ENCODE measurements at regions not wholly inside any gene's neighbourhood (a gene's known extent, or its start where the extent isn't known, plus 50 kb on each side); places are given as distances from the start of the nearest gene placed in this dataset.
A peak's percentile ranks its signal among the peaks of the same experiment; 100 is the strongest.
"Not testable (repeated sequence)": the region's sequence is repeated elsewhere in the genome, so short reads cannot be mapped to it uniquely, and the experiment has no call there.

DNA sequence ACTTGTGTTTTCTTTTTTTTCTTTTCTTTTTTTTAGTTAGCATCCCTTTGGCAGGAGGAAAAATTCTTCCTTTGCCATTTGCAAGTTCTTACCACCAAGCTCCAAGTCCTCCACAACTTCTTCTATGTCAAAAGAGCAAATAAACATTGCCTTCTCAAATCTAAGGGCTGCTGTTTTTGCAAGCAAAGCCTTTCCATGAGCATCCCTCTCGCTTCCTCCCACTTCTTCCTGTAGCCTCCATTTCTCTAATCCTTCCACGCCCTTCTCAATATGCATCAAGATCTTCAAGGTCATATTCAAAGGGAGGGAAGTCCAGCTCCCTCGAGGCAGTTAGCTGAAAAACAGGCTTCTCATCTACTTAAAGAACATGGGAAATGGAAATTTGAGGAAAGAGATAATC is 147.1 kb downstream of the ADSS2 start:
- no peak for DNase-seq (ENCODE audit: extremely low read depth in 1 of 11, low read depth in 9 of 11, low spot score in 4 of 11)

DNA sequence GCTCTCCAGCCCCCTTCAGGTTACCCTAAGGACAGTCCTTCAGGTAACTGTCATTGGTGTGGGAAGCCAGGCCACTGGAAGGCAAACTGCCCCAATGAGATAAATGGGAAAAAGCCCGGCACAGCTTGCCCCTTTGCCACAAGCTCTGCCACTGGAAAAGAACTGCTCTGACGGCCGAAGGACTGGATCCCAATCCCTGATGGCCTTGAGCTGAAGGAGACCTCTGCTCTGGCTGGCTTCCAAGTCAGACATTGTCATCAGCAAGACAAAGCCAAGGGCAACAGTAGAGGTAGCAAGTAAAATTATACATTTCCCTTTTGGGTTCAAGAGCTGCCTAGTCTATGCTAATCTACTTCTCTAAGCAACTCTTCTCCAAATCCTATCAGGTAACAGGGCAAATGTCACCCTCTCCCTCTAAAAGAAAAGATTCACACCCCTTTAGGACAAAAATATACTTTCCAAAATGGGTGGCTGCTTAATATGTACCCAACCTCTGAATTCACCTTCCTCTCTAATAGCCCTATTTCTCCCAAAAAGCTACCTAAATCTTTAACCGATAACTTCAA is 145.8 kb downstream of the ADSS2 start:
- no peak for DNase-seq (ENCODE audit: extremely low read depth in 1 of 11, low read depth in 9 of 11, low spot score in 4 of 11)

DNA sequence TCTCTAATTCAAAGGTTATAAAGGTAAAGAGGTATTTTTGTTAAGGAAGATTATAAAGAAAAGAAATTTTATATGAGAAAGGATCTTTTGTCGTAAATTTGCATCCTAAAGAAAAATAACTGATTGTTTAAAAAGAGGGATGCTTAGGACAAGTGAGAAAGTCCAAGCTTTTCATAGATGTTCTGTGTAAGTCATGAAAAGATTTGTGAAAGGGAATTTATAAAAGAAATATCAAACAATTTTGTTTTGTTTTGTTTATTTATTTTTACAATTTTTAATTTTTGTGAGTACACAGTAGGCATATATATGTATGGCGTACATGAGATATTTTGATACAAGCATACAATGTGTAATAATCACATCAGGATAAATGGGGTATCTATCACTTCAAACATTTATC is 145.2 kb downstream of the ADSS2 start:
- DNase-seq (ENCODE audit: extremely low read depth in 1 of 11, low read depth in 9 of 11, low spot score in 4 of 11): no peak

DNA sequence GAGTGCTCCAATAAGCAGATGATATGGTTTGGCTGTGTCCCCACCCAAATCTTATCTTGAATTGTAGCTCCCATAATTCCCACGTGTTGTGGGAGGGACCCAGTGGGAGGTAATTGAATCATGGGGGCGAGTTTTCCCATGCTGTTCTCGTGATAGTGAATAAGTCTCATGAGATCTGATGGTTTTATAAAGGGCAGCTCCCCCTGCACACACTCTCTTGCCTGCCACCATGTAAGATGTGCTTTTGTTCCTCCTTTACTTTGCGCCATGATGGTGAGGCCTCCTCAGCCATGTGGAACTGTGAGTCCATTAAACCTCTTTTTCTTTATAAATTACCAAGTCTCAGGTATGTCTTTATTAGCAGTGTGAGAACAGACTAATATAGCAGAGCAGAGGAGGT is 142.5 kb downstream of the ADSS2 start:
- DNase-seq (ENCODE audit: extremely low read depth in 1 of 11, low read depth in 9 of 11, low spot score in 4 of 11): not testable (repeated sequence)

DNA sequence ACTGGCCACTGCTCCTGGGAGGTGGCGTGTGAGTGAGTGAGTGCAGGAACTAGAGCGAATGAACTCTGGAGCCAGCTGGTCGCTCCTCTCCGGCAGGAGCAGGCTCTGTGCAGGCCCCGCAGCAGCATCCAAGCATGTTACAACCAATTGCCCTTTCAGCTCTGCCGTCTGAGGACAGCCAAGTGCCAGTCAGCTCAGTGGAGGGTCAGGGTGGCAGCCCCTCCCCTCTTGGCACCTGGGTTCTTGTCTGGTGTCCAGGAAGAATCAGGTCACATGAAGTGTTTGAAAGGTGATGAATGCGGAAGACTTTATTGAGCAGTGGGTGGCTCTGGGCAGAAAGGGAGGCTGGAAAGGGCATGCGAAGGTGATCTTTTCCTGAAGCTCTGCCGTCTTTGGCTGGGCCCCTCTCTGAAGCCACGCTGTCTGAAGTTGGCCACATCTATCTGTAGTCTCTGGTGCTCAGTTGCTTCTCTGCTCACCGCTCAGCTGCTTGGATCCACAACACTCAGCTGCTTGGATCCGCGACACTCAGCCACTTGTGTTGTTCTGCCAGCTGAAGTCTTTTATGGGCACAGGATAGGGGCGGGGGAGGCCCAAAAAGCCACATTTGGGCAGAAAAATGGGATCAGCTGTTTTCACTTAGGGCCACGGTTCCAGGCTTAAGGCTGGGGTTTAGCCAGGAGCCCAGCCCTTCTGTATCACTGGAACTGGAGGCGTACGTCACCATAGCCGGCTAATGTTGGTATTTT is 139.8 kb downstream of the ADSS2 start:
- no peak for DNase-seq (ENCODE audit: extremely low read depth in 1 of 11, low read depth in 9 of 11, low spot score in 4 of 11)

DNA sequence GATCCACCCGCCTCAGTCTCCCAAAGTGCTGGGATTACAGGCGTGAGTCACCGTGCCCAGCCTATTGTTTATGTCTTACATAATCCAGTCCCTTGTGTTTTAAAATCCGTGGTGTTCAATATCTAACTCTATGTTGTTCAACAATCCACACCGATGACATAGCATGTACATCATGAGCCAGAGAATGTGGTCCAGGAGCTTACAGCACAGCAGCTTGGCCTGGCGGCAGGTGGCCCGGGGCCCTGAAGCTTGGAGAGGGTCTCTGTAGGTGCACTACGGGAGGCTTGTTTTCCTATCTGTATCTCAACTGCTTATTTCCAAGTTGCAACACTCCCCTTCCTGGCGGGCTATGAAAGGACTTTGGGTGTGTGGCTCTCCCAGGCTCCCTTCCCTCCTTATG is 138.4 kb downstream of the ADSS2 start:
- no peak for DNase-seq (ENCODE audit: extremely low read depth in 1 of 11, low read depth in 9 of 11, low spot score in 4 of 11)

DNA sequence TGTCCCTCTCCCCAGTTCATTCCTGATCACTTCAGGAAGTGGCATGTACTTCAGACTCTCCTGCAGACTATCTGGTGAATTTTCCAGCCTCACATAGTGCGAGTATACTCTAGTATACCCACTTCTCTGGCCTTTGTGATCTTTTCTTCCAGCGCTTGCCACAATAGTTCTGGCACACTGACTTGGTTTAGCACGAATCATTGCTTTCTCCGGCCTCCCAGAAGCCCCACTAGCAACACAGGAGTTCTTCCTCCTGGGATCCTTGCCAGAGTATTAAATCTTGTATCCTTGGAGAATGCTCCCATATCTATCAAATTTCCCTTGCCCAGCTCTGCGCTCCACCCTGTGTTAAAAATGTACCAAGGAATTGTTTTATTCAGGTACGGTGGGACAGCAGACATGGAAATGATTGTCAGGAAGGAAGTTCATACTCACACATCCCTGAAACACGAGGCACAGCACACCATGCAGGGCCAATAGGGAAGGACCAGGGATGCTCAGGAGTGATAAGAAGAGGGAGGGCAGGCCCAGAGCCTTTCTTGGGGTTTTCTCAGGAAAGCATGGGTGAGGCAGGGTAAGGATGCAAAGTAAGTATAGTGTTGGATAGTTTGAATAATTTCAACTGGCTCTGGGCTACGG is 136.7 kb downstream of the ADSS2 start:
- DNase-seq (ENCODE audit: extremely low read depth in 1 of 11, low read depth in 9 of 11, low spot score in 4 of 11): no peak

DNA sequence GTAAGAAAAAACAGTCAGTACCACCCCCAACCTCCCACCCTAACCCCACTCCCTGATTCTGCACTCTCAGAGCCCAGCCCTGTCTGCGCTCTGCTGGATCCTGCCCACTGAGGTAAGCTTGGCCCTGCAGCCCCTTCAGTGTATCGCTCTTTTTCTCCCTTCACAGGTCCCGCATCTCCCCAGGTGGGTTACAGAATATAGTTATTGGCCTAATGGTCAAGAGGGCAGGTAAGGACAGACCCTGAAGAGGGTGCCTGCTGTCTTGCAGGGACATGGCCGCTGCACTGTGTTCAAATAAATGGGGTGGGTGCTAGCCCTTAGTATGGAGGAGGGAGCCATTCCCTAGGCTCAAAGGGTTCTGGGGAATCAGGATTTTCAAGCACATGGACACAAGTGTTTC is 135.7 kb downstream of the ADSS2 start:
- no peak for DNase-seq (ENCODE audit: extremely low read depth in 1 of 11, low read depth in 9 of 11, low spot score in 4 of 11)

DNA sequence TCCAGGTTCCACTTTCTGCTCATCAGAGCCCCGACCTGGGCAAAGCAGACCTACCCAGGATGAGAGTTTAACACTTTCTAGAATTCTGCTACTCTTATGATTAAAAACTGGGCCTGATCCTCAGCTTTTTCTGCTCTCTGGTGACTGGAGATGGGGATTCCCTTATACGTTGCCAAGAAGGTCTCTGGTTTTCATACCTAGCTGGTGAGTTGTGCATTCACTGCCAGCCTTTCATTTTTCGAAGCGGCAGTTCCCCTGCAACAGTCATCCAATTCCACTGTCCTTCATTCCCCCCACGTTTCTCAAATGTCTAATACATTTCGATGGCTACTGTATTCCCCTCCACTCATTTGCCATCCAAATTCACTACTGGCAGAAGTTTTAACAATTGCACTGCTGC is 135.3 kb downstream of the ADSS2 start:
- no peak for DNase-seq (ENCODE audit: extremely low read depth in 1 of 11, low read depth in 9 of 11, low spot score in 4 of 11)

DNA sequence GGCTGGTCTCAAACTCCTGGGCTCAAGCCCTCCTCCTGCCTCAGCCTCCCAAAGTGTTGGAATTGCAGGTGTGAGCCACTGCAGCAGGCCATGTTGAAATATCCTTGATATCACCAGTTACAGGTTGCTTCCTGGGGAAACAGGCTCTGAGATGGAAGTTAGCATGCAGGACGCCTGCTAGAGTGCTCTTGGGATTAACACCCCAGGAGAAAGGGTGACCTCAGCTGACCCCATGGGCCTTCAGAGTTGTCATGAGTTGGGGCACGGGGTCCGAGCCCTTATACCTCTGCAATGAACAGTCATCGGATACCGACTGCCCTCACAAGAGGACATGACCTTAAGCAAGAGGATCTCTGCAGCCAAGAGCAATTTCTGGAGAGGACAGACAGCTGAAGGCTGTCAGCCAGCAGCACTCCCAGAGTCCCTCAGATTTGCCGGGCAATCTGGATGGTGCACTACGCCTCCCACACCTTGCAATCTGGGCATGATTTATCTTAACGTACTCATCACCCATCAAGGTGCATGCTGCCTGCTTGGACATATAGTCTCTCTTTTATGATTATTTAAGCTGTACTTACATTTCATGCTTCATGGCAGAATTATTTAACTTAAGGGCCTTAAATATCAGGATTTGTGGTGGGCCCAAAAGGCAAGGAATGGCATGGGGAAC is 134.6 kb downstream of the ADSS2 start:
- no peak for DNase-seq (ENCODE audit: extremely low read depth in 1 of 11, low read depth in 9 of 11, low spot score in 4 of 11)

DNA sequence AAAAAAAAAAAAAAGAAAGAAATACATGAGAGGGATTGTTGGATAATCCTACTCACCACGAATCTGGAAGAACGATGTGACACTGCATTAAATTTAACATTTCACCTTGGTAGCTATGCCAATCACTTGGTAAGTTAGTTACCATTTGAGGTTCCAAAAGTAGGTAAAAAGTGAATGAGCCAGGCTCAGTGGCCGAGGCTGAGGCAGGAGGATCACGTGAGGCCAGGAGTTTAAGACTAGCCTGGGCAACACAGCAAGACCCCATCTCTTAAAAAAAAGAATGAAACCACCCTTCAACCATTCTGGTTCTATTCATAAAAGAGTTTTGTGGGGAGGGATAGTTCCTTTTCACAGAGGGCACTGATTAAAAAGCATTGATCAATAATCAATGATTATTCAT is 133.6 kb downstream of the ADSS2 start:
- DNase-seq (ENCODE audit: extremely low read depth in 1 of 11, low read depth in 9 of 11, low spot score in 4 of 11): no peak

DNA sequence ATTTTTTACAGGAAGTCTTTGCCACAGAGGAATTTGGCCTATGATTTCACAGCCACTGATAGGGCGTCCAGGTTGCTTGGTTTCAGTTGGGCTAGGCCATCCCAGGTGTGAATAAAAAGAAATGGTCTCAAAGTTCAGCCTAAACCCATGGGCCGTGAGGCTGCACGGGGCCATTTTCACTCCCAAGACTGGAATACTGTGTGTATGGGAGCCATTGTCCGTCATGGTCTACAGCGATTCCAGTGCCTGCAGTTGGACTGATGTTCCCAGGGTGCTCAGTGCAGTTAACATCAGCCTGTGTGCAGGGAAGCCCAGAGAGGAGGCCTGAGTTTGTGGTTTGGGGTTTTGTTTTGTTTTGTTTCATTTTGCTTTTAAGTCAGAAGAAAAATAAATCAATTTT is 133.2 kb downstream of the ADSS2 start:
- DNase-seq (ENCODE audit: extremely low read depth in 1 of 11, low read depth in 9 of 11, low spot score in 4 of 11): no peak

DNA sequence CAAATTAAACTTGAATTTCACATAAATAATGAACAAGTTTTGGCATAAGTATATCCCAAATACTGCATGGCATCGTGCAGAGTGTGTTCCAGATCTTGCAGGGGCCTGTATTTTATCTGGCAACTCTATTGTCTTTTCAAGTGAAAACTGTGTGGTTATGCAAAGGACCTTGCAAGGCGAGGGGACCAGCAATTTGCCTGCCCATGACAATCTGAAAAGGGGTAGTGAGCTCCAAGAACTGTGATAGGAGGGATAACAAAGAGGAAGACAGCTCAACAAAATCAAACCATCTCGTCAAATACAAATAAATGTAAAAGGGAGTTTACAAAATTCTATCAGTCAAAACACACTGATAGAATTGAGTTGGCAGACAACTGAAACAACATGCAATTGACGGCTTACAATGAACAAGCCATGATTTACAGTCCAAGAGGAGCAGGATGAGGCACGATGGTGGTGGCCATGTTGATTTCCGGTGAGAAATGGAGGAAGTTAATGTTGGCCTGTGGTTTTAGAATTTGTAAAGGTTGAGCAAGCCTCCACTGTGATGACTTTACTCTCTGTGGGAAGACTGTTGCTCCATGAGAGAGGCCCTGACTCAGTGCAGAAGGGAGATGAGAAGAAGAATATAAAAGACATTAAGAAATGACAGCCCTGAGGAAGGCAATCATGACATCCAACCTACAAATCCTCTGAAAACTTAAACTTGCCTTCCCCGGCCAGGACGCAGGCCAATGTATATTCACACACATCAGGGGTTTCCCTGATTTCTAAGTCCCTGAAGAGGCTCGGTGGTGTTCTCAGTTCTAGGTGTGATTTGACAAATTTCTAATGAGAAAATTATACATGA is 132.2 kb downstream of the ADSS2 start:
- no peak for DNase-seq (ENCODE audit: extremely low read depth in 1 of 11, low read depth in 9 of 11, low spot score in 4 of 11)

DNA sequence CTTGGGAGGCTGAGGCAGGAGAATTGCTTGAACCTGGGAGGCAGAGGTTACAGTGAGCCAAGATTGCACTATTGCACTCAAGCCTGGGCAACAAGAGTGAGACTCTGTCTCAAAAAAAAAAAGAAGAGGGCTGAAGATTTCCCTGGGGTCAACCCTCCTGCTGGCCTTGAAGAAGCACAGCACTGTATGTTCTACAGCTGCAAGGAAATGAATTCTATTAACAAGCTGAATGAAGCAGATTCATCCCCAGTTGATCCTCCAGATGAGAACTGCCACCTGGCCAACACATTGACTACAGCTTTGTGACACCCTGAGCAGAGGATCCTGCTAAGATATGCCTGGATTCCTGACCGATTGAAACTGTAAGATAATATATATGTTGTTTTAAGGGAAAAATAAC is 129.5 kb downstream of the ADSS2 start:
- no peak for DNase-seq (ENCODE audit: extremely low read depth in 1 of 11, low read depth in 9 of 11, low spot score in 4 of 11)

DNA sequence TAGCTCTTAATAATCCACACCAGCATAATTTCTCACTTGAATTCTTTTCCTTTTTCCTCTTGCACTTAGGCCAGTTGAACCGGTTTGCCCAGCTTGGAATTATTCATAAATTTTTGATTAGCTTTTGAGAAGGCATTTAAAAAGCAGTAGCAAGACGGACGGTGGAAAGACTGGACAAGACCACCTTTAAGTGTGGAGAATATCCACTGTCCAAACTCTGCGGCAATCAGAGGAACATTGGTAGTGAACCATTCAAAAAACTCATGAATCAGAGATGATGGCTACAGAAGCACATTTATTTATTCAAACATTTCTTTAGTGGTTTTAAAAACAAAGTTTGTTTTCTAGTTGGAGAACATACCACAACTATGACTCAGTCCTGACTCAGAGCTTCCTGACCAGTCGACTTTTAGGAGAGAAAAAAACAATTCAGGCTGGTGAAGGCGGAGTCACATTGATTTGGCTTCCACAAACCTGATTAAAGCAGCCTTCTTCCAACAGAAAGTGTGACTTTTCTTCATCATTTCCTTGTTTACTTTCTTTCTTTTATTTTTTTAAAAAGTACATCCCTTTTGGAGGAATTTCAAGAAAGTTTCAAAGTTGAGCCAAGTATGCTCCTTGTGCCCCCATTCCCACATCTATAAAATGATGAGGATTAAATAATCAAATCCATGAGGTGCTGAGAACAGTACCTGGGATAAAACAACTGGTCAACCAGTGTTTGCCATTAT is 128.8 kb downstream of the ADSS2 start:
- peak in 5 of 11 donors; percentile 31 to 55 (median 53) for DNase-seq (ENCODE audit: extremely low read depth in 1 of 11, low read depth in 9 of 11, low spot score in 4 of 11)

DNA sequence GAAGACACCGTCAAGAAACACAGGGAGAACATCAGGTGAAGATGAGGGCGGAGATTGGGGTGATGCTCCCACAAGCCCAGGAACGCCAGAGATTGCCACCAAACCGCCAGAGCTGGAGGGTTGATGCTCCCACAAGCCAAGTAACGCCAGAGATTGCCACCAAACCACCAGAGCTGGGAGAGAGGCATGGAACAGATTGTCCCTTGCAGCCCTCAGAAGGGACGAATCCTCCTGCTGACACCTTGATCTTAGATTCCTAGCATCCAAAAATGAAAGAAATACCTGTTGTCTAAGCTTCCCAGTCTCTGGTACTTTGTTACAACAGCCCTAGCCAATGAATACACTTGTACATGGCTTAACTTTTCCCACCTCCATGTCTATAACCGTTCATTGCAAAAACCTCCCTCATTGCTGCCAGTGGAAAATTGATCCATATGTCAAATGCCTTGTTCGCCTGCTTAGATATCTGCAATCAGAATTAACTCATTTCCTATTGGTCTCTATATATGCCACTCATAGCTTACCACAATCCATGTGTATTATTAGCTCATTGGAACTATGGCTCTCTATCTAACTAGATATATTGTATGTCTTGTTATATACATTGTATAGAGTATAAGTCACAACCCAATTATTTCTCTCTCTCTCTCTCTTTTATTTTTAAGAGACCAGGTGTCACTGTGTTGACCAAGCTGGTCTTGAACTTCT is 127.4 kb downstream of the ADSS2 start:
- no peak for DNase-seq (ENCODE audit: extremely low read depth in 1 of 11, low read depth in 9 of 11, low spot score in 4 of 11)

DNA sequence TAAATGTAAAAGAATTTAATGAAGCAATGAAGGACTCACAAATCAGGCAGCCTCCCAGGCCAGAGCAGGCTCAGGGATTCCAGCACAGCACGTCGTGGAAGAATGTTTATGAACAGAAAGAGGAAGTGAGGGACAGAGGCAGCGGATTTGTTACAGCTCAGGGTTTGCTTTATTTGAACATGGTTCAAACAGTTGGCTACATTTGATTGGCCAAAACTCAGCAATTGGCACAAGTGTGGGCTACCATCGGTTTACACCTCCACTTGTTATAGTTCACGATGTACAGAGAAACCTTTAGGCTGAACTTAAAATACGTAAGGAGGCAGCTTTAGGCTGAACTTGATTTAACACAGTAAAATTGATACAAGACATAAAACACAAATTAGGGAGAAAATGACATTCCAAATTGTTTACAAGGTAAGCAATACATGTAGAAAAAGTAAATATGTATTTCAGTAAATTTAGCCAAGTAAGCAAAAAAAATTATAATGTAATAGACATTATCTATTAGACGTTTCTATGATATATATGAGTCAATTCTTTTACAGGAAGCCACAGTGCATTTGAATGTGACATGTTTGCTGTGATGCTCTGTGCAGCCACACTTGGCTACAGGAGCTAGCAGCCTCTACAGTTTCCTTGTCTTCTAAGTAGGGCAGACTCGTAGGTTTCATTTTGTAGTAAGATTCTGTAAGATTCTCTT is 126.5 kb downstream of the ADSS2 start:
- DNase-seq (ENCODE audit: extremely low read depth in 1 of 11, low read depth in 9 of 11, low spot score in 4 of 11): no peak

DNA sequence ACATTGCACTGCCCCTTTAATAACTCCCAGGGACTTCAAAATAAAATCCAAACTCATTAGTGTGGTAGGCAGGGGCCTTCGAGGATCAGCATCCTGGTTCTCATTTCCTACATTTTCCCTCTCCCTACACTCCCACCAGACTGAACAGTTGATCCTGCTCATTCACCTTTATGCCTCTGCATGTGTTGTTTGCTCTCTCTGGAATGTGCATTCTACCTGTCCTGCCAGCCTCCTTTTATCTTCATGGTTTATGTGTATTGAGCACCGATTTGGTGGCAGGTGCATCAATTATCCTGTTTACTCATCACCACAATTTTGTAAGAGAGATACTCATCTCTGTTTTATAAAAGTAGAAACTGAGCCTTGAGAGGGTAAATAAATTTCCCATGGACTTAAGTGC is 125.0 kb downstream of the ADSS2 start:
- DNase-seq (ENCODE audit: extremely low read depth in 1 of 11, low read depth in 9 of 11, low spot score in 4 of 11): no peak
